HCT116 (cell line): ENCODE measurements at regions not wholly inside any gene's neighbourhood (a gene's known extent, or its start where the extent isn't known, plus 50 kb on each side); places are given as distances from the start of the nearest gene placed in this dataset.

Source experiments
- ATAC-seq: fragments of 200-7000 bp; cut with Tn5 transposase; 2 replicates; pipeline ENCODE4 v1.9.1; 2020; ENCODE audit warnings: mild to moderate bottlenecking, moderate library complexity
- BruUV-seq: library from RNA; stranded (reverse); fragments of 400-500 nt; replicated peaks from 2 replicates; lab custom pipeline; 2021; lab: Mats Ljungman, UMichigan
- CTCF ChIA-PET: fragments of 300-600 bp; sonication (Branson Sonifier 250); formaldehyde crosslinking; loops from one replicate; lab custom pipeline; 2021; ENCODE audit warnings: antibody characterized with exemption; lab: Charles Lee
- POLR2A ChIA-PET: fragments of 300-600, 350-600 bp; sonication (Branson Sonifier 250); formaldehyde crosslinking; loops from one replicate; lab custom pipeline; 2021; ENCODE audit warnings: antibody characterized with exemption; lab: Charles Lee
- RAD21 ChIA-PET, 2 experiments: fragments of 300-600 bp; sonication (Branson Sonifier 250); formaldehyde crosslinking; loops; one replicate each; lab custom pipeline; 2023; ENCODE audit warnings: low total read pairs in 2 of 2; ENCODE audit not compliant: uncharacterized antibody in 2 of 2, unreplicated experiment in 2 of 2, low non-redundant PET in 1 of 2; lab: Charles Lee
- DNase-seq: peaks from one replicate; pipeline ENCODE4 v3.0.0-alpha.2; 2010; ENCODE audit warnings: low read depth, low spot score
- H2AFZ ChIP-seq: fragments of 200-600 bp; shearing (Covaris generic), sonication (generic); 2 replicates; pipeline ENCODE4 v1.6.1; 2017; ENCODE audit warnings: low read depth, mixed run types, mixed read lengths, antibody characterized with exemption, low read length; ENCODE audit not compliant: poor library complexity, severe bottlenecking
- H3K27ac ChIP-seq: 2 replicates; pipeline ENCODE4 v1.5.1; 2012; ENCODE audit warnings: low read depth, low read length
- H3K27me3 ChIP-seq: fragments of 200-600 bp; sonication (generic); 2 replicates; pipeline ENCODE4 v1.6.1; 2016; ENCODE audit warnings: mixed run types, low read length, mixed read lengths; ENCODE audit not compliant: insufficient read depth
- H3K36me3 ChIP-seq, 2 experiments: fragments of 200-500 bp in 1 of 2; fragments of 200-600 bp in 1 of 2; sonication (Bioruptor generic) in 1 of 2; sonication (generic) in 1 of 2; 2 replicates each; pipeline versions ENCODE4 v1.5.1 to v1.6.1; 2014 to 2016; ENCODE audit warnings: low read length in 2 of 2, inconsistent platforms in 1 of 2, mixed read lengths in 1 of 2, mixed run types in 1 of 2; ENCODE audit not compliant: insufficient read depth in 2 of 2, control insufficient read depth in 1 of 2
- H3K4me1 ChIP-seq, 2 experiments: fragments of 200-600 bp in 1 of 2; sonication (generic) in 1 of 2; 2 replicates each; pipeline versions ENCODE4 v1.5.1 to v1.6.1; 2012 to 2017; ENCODE audit warnings: low read length in 2 of 2, inconsistent platforms in 1 of 2, mild to moderate bottlenecking in 1 of 2, mixed read lengths in 1 of 2, mixed run types in 1 of 2, moderate library complexity in 1 of 2; ENCODE audit not compliant: insufficient read depth in 2 of 2, control insufficient read depth in 1 of 2
- H3K4me2 ChIP-seq: fragments of 200-600 bp; sonication (generic); 2 replicates; pipeline ENCODE4 v1.6.1; 2017; ENCODE audit warnings: mixed run types, low read length, mixed read lengths
- H3K4me3 ChIP-seq, 2 experiments: fragments of 200-600 bp in 1 of 2; sonication (generic) in 1 of 2; replicated peaks in 1 of 2; 2 replicates each; pipeline ENCODE4 v1.5.1; 2011 to 2016; ENCODE audit warnings: low read length in 2 of 2, control low read depth in 1 of 2, low read depth in 1 of 2, mild to moderate bottlenecking in 1 of 2, mixed read lengths in 1 of 2, mixed run types in 1 of 2
- H3K79me2 ChIP-seq: fragments of 200-600 bp; sonication (generic); 2 replicates; pipeline ENCODE4 v1.6.1; 2017; ENCODE audit warnings: mild to moderate bottlenecking, mixed run types, low read length, moderate library complexity, mixed read lengths; ENCODE audit not compliant: insufficient read depth
- H3K9ac ChIP-seq: fragments of 200-600 bp; sonication (generic); 2 replicates; pipeline ENCODE4 v1.6.1; 2016; ENCODE audit warnings: low read length, mixed read lengths
- H3K9me2 ChIP-seq: fragments of 200-600 bp; sonication (generic), shearing (Covaris generic); 2 replicates; pipeline ENCODE4 v1.6.1; 2017; ENCODE audit warnings: mixed run types, mild to moderate bottlenecking, moderate library complexity; ENCODE audit not compliant: insufficient read depth
- H3K9me3 ChIP-seq, 2 experiments: fragments of 200-500 bp in 1 of 2; fragments of 200-600 bp in 1 of 2; sonication (Bioruptor generic) in 1 of 2; sonication (generic) in 1 of 2; 2 replicates each; pipeline ENCODE4 v1.6.1; 2014 to 2017; ENCODE audit warnings: low read length in 2 of 2, mixed read lengths in 2 of 2, inconsistent platforms in 1 of 2, low read depth in 1 of 2, mild to moderate bottlenecking in 1 of 2, mixed run types in 1 of 2, moderate library complexity in 1 of 2; ENCODE audit not compliant: control insufficient read depth in 1 of 2, insufficient read depth in 1 of 2
- H4K20me1 ChIP-seq: fragments of 200-600 bp; sonication (generic), shearing (Covaris generic); 2 replicates; pipeline ENCODE4 v1.6.1; 2017; ENCODE audit warnings: mixed run types, mild to moderate bottlenecking, moderate library complexity; ENCODE audit not compliant: insufficient read depth
- CBX3 ChIP-seq: IDR thresholded peaks from 2 replicates; pipeline ENCODE4 v1.6.1; 2012; ENCODE audit warnings: low read depth
- POLR2A ChIP-seq: IDR thresholded peaks from 2 replicates; pipeline ENCODE4 v1.7.0; 2011; ENCODE audit warnings: borderline replicate concordance; ENCODE audit not compliant: insufficient read depth, insufficient read length; ENCODE audit errors: extremely low read depth
- RAD21 ChIP-seq: IDR thresholded peaks from 2 replicates; pipeline ENCODE4 v1.6.1; 2012; ENCODE audit warnings: low read depth, mild to moderate bottlenecking
- SIN3A ChIP-seq: IDR thresholded peaks from 2 replicates; pipeline ENCODE4 v1.6.1; 2012; ENCODE audit warnings: low read depth
- SP1 ChIP-seq: IDR thresholded peaks from 2 replicates; pipeline ENCODE4 v1.6.1; 2012; ENCODE audit warnings: low read depth
- YY1 ChIP-seq: IDR thresholded peaks from 2 replicates; pipeline ENCODE4 v1.6.1; 2011; ENCODE audit warnings: low read length, low read depth, moderate library complexity, mild to moderate bottlenecking; ENCODE audit not compliant: insufficient replicate concordance; ENCODE audit errors: extremely low read depth
- ZFX ChIP-seq: fragments of 450-650 bp; IDR thresholded peaks from 2 replicates; pipeline ENCODE4 v1.6.1; 2017
- ZNF274 ChIP-seq: fragments of 200-500 bp; sonication (Bioruptor generic); IDR thresholded peaks from 2 replicates; pipeline ENCODE4 v1.6.1; 2014; ENCODE audit warnings: mild to moderate bottlenecking, low read depth, low read length, inconsistent platforms
- intact Hi-C: fragments of 100-400 bp; cut with micrococcal nuclease; formaldehyde crosslinking; loops from 2 replicates; pipeline ENCODE4 v1.10.0; 2022
- TF ChIP-seq, protein P1 (sequence below): IDR thresholded peaks from 2 replicates; pipeline ENCODE4 v1.6.1; 2012
- TF ChIP-seq, protein P2 (sequence below): IDR thresholded peaks from 2 replicates; pipeline ENCODE4 v1.6.1; 2012; ENCODE audit warnings: low read depth

DNA sequence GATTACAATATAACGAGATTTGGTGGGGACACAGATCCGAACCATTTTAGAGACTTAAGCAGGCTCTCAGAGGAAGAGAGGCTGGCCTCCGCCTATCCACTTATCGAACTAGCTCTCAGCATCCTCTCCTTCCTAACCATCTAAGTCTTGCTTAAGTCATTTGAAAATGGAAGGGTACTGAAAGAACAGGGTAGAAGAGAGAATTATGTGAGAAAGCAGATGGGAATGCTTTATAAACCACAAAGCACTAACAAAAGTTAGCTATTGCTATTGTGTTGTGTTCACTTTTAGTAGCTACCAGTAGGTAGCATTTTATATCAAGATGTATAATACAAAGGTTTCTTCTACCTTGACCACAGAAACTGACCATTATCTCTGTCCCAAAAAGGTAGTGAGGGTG is 153.4 kb upstream of the CADM1 start:
- DNase-seq (no peak), ATAC-seq (no peak)
- intact Hi-C loops, result no loop called here
- Histone ChIP-seq H4K20me1 (no peaks in the 10 kb centered on the region), H3K9me3 (peaks cover 0 to 5% of the 10 kb centered on the region in 2 experiments; a peak in 1 of 4 replicates), H3K4me1 (no peaks in the 10 kb centered on the region), H3K27me3 (no peaks in the 10 kb centered on the region), H3K4me3 (no peak overlapping the region), H3K79me2 (no peaks in the 10 kb centered on the region), H3K36me3 (no peaks in the 10 kb centered on the region), H3K9me2 (no peaks in the 10 kb centered on the region), H3K4me2 (no peak overlapping the region), H3K9ac (no peak overlapping the region), H2AFZ (no peak overlapping the region), H3K27ac (no peak overlapping the region)
- BruUV-seq, result no TSS peak
- ChIA-PET POLR2A (no interaction called here), CTCF (no interaction called here), RAD21 (no interaction called here)
- no peak for TF ChIP-seq SIN3A
- TF ChIP-seq SP1, result no peak
- TF ChIP-seq YY1, result no peak
- TF ChIP-seq CBX3, result no peak
- no peak for TF ChIP-seq RAD21
- TF ChIP-seq POLR2A, result no peak
- no peak for TF ChIP-seq ZFX
- TF ChIP-seq, protein P1, sequence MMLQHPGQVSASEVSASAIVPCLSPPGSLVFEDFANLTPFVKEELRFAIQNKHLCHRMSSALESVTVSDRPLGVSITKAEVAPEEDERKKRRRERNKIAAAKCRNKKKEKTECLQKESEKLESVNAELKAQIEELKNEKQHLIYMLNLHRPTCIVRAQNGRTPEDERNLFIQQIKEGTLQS, result no peak
- TF ChIP-seq ZNF274, result no peak
- TF ChIP-seq, protein P2, sequence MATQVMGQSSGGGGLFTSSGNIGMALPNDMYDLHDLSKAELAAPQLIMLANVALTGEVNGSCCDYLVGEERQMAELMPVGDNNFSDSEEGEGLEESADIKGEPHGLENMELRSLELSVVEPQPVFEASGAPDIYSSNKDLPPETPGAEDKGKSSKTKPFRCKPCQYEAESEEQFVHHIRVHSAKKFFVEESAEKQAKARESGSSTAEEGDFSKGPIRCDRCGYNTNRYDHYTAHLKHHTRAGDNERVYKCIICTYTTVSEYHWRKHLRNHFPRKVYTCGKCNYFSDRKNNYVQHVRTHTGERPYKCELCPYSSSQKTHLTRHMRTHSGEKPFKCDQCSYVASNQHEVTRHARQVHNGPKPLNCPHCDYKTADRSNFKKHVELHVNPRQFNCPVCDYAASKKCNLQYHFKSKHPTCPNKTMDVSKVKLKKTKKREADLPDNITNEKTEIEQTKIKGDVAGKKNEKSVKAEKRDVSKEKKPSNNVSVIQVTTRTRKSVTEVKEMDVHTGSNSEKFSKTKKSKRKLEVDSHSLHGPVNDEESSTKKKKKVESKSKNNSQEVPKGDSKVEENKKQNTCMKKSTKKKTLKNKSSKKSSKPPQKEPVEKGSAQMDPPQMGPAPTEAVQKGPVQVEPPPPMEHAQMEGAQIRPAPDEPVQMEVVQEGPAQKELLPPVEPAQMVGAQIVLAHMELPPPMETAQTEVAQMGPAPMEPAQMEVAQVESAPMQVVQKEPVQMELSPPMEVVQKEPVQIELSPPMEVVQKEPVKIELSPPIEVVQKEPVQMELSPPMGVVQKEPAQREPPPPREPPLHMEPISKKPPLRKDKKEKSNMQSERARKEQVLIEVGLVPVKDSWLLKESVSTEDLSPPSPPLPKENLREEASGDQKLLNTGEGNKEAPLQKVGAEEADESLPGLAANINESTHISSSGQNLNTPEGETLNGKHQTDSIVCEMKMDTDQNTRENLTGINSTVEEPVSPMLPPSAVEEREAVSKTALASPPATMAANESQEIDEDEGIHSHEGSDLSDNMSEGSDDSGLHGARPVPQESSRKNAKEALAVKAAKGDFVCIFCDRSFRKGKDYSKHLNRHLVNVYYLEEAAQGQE, result no peak
